HL-60 (cell line): ENCODE measurements at regions not wholly inside any gene's neighbourhood (a gene's known extent, or its start where the extent isn't known, plus 50 kb on each side); places are given as distances from the start of the nearest gene placed in this dataset.

Experiments
- DNase-seq, 2 experiments: peaks; one replicate each; pipeline ENCODE4 v3.0.0-alpha.2; 2010 to 2020; ENCODE audit warnings: low read depth in 1 of 2, low spot score in 1 of 2
- H3K27ac ChIP-seq: fragments of 250-450 bp; sonication (Bioruptor Pico); replicated peaks from 2 replicates; pipeline ENCODE4 v1.5.1; 2020; ENCODE audit warnings: mild to moderate bottlenecking, moderate library complexity
- H3K27me3 ChIP-seq: fragments of 250-450 bp; sonication (Bioruptor Pico); 2 replicates; pipeline ENCODE4 v1.5.1; 2021; ENCODE audit warnings: mild to moderate bottlenecking, moderate library complexity; ENCODE audit not compliant: insufficient read depth, poor library complexity, severe bottlenecking
- H3K4me3 ChIP-seq: replicated peaks from 2 replicates; pipeline ENCODE4 v1.5.1; 2011; ENCODE audit warnings: mild to moderate bottlenecking, control low read depth, low read length; ENCODE audit not compliant: insufficient read depth
- GABPA ChIP-seq: IDR thresholded peaks from 2 replicates; pipeline ENCODE4 v1.6.1; 2012; ENCODE audit warnings: low read depth
- POLR2AphosphoS5 ChIP-seq: IDR thresholded peaks from 2 replicates; pipeline ENCODE4 v1.6.1; 2012; ENCODE audit warnings: low read depth
- SPI1 ChIP-seq: IDR thresholded peaks from 2 replicates; pipeline ENCODE4 v1.6.1; 2012; ENCODE audit warnings: low read depth, mild to moderate bottlenecking, borderline replicate concordance
- TF ChIP-seq, protein P1 (sequence below): IDR thresholded peaks from 2 replicates; pipeline ENCODE4 v1.6.1; 2012; ENCODE audit warnings: low read depth; ENCODE audit not compliant: insufficient replicate concordance
- TF ChIP-seq, protein P2 (sequence below): IDR thresholded peaks from one replicate; pipeline ENCODE4 v1.5.1; 2011; ENCODE audit warnings: low read length, control low read depth, inconsistent platforms; ENCODE audit not compliant: insufficient read depth

- no peaks in the 10 kb centered on the region for H3K27me3 ChIP-seq
- TF ChIP-seq SPI1: no peak
- TF ChIP-seq, protein P1, sequence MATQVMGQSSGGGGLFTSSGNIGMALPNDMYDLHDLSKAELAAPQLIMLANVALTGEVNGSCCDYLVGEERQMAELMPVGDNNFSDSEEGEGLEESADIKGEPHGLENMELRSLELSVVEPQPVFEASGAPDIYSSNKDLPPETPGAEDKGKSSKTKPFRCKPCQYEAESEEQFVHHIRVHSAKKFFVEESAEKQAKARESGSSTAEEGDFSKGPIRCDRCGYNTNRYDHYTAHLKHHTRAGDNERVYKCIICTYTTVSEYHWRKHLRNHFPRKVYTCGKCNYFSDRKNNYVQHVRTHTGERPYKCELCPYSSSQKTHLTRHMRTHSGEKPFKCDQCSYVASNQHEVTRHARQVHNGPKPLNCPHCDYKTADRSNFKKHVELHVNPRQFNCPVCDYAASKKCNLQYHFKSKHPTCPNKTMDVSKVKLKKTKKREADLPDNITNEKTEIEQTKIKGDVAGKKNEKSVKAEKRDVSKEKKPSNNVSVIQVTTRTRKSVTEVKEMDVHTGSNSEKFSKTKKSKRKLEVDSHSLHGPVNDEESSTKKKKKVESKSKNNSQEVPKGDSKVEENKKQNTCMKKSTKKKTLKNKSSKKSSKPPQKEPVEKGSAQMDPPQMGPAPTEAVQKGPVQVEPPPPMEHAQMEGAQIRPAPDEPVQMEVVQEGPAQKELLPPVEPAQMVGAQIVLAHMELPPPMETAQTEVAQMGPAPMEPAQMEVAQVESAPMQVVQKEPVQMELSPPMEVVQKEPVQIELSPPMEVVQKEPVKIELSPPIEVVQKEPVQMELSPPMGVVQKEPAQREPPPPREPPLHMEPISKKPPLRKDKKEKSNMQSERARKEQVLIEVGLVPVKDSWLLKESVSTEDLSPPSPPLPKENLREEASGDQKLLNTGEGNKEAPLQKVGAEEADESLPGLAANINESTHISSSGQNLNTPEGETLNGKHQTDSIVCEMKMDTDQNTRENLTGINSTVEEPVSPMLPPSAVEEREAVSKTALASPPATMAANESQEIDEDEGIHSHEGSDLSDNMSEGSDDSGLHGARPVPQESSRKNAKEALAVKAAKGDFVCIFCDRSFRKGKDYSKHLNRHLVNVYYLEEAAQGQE: no peak
- TF ChIP-seq POLR2AphosphoS5: no peak
- no peak for TF ChIP-seq GABPA
- TF ChIP-seq, protein P2, sequence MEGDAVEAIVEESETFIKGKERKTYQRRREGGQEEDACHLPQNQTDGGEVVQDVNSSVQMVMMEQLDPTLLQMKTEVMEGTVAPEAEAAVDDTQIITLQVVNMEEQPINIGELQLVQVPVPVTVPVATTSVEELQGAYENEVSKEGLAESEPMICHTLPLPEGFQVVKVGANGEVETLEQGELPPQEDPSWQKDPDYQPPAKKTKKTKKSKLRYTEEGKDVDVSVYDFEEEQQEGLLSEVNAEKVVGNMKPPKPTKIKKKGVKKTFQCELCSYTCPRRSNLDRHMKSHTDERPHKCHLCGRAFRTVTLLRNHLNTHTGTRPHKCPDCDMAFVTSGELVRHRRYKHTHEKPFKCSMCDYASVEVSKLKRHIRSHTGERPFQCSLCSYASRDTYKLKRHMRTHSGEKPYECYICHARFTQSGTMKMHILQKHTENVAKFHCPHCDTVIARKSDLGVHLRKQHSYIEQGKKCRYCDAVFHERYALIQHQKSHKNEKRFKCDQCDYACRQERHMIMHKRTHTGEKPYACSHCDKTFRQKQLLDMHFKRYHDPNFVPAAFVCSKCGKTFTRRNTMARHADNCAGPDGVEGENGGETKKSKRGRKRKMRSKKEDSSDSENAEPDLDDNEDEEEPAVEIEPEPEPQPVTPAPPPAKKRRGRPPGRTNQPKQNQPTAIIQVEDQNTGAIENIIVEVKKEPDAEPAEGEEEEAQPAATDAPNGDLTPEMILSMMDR: no peak
- no peak for DNase-seq
- no peak overlapping the region for H3K4me3 ChIP-seq
- no peak overlapping the region for H3K27ac ChIP-seq
Measured at GRCh38 chr10:6320320-6321010, 117.7 kb downstream of the PFKFB3 start.

DNA sequence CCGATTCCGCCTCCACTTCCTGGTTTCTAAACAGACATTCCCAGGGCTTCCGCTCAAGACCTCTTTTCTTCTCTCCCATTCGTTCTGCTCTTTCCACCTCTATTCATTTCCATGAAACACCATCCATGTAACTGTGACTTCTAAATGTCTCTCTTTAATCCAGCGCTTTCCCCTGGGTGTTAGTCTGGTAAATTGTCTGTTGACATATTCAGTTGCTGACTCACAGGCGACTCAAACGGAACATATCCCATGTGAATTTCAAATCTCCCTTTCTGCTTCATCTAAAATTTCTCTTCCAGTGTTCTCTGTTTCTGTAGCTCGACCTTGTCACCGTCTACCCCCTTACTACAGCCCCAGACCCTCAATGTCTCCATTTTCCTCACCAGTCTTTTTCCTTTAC, 119.1 kb downstream of the PFKFB3 start:
- TF ChIP-seq, protein P2: no peak
- TF ChIP-seq SPI1 (no peak), POLR2AphosphoS5 (no peak), GABPA (no peak)
- TF ChIP-seq, protein P1: no peak
- no peak for DNase-seq
- no peak overlapping the region for H3K27ac ChIP-seq
- H3K27me3 ChIP-seq: no peaks in the 10 kb centered on the region
- no peak overlapping the region for H3K4me3 ChIP-seq

DNA sequence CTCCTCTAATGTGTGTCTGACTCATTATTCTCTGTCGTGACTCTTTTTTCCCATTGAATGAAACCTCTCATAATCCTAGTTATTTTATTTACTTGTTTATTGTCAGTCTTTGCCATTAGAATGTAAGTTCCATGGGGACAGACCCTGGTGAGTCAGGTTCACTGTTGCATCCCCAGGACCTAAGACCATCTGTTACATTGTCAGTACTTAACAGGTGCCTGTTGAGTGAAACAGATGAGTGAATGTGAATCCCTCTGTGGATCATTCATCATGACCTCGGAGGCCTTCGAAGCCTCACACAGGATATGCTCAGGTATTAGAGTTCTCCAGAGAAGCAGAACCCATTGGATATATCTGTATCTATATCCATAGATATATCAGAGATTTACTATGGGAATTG, 120.1 kb downstream of the PFKFB3 start:
- TF ChIP-seq, protein P1: no peak
- TF ChIP-seq, protein P2: no peak
- TF ChIP-seq SPI1: no peak
- no peak for TF ChIP-seq GABPA
- TF ChIP-seq POLR2AphosphoS5: no peak
- no peak for DNase-seq
- no peak overlapping the region for H3K27ac ChIP-seq
- H3K4me3 ChIP-seq: no peak overlapping the region
- no peaks in the 10 kb centered on the region for H3K27me3 ChIP-seq
